D721Med (cell line): ENCODE measurements at regions not wholly inside any gene's neighbourhood (a gene's known extent, or its start where the extent isn't known, plus 50 kb on each side); places are given as distances from the start of the nearest gene placed in this dataset.

ENCODE experiments used
- DNase-seq: peaks from one replicate; pipeline ENCODE4 v3.0.0; 2011; ENCODE audit warnings: low spot score; ENCODE audit not compliant: insufficient read length
- FAIRE-seq: peaks from 2 replicates; lab custom pipeline; 2011; peaks lifted over from hg19 to GRCh38; lab: Jason Lieb, UNC
- CTCF ChIP-seq: IDR thresholded peaks from 2 replicates; pipeline ENCODE4 v1.5.1; 2012; ENCODE audit warnings: mild to moderate bottlenecking, control low read depth; ENCODE audit not compliant: insufficient read depth; ENCODE audit errors: missing control alignments

GRCh38 chr4:8725845-8726244 lies 133.3 kb downstream of the CPZ start:
- no peak for TF ChIP-seq CTCF
- FAIRE-seq: no peak
- no peak for DNase-seq

DNA sequence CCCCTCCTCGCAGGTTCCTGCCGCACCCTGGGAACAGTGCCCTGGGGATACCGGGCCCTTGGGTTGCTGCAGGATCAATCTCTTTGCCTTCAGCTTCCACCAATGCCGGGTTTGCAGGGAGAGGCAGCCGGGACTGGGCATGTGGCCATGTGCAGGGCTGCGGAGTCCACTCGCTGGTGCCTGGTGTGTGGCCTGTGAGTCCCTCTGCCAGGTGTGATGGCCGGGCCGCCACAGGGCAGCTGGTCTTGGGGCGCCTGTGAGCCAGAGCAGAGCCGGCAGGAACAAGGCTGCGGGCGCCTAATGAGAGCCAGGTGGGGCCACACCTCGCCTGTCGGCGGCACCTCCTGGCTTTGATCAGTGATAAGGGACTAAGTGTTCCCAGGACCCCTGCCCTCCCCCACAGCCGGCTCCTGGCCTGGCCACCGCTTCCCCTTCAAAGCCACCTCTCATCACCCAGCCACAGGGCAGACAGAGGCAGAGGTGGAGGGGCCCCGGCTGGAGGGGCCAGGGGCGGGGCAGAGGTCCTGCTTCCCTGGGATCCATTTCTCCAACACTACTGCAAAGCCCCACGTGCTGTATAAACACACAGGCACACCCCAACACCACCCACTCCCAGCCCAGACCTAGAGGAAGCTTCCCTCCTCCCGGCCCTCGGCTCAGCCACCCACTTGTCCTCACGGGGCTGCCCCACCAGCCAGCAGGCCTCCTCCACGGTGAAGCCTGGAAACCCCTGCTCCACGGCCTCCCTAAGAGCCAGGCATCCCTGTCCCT lies 132.7 kb downstream of the CPZ start:
- FAIRE-seq (no peak), DNase-seq (no peak)
- no peak for TF ChIP-seq CTCF

GRCh38 chr4:8724436-8725070 lies 132.0 kb downstream of the CPZ start:
- no peak for TF ChIP-seq CTCF
- DNase-seq (no peak), FAIRE-seq (no peak)

DNA sequence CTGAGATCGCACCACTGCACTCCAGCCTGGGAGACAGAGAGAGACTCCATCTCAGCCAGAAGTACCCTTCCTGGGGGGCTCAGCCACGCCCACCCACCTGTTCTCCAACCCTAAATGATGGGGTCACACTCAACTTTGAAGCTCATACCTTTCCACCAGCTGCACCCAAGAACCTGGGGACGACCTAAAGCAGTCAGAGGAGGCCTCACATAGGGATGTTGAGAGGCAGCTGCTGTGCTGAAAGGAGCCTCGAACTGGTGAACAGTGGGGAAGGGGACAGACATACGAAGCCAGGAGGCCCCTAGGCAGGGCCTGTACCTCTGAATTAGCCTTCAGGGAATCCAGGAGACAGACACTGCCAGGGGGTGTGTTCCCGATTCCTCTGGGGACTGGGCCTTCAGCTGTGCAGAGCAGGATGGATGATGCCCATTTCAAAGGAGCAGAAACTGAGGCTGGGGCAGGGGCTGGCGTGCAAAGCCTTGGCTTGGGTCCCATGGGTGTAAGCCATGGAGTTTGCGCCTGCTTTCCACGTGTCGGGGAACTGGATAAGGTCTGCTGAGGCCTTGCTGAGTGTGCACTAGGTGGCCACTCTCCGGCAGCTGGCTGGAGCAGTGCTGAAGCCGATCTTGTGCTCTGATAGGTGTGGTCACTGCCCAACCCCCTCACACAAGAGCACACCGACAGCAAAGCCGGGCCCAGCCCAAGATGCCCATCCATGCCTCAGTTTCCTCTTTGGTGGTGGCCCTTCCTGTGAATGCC lies 130.8 kb downstream of the CPZ start:
- DNase-seq: no peak
- no peak for TF ChIP-seq CTCF
- no peak for FAIRE-seq

DNA sequence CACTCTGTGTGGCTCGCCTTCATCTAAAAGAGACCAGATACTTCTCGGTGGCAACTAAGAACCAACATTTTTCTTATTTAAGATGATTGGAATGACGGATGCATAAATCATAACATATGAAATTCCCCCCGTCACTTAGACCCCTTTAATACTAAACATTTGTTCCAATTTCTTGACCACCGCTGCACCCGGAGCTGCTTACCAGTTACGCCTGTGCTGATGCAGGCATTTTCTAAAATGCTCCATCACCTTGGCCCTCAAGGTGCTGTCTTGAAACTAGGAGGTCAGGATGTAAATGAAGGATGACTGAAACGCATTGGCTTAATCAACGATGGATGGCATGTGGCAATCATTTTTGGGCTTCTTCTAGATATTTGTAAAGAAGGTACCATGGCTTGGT lies 130.0 kb downstream of the CPZ start:
- DNase-seq (no peak), FAIRE-seq (no peak)
- TF ChIP-seq CTCF: no peak

GRCh38 chr4:8721621-8722020 lies 129.1 kb downstream of the CPZ start:
- TF ChIP-seq CTCF: no peak
- FAIRE-seq: no peak
- no peak for DNase-seq
